GM06990 (cell line): ENCODE measurements at regions not wholly inside any gene's neighbourhood (a gene's known extent, or its start where the extent isn't known, plus 50 kb on each side); places are given as distances from the start of the nearest gene placed in this dataset.

Experiments used
- DNase-seq: peaks from one replicate; pipeline ENCODE4 v3.0.0-alpha.2; 2011; ENCODE audit not compliant: insufficient read length; ENCODE audit errors: extremely low read depth
- H3K27me3 ChIP-seq: replicated peaks from 2 replicates; pipeline ENCODE4 v1.6.0; 2011; ENCODE audit warnings: low read length; ENCODE audit not compliant: control insufficient read depth, insufficient read depth
- H3K36me3 ChIP-seq: 2 replicates; pipeline ENCODE4 v1.5.1; 2011; ENCODE audit warnings: low read length; ENCODE audit not compliant: control insufficient read depth, insufficient read depth
- H3K4me3 ChIP-seq: replicated peaks from 2 replicates; pipeline ENCODE4 v1.5.1; 2011; ENCODE audit warnings: low read depth, mild to moderate bottlenecking, control low read depth, low read length
- TF ChIP-seq, protein P1 (sequence below): IDR thresholded peaks from 2 replicates; pipeline ENCODE4 v1.5.1; 2011; ENCODE audit warnings: low read length, control low read depth, mild to moderate bottlenecking, inconsistent platforms; ENCODE audit not compliant: insufficient read depth, poor library complexity, severe bottlenecking

DNA sequence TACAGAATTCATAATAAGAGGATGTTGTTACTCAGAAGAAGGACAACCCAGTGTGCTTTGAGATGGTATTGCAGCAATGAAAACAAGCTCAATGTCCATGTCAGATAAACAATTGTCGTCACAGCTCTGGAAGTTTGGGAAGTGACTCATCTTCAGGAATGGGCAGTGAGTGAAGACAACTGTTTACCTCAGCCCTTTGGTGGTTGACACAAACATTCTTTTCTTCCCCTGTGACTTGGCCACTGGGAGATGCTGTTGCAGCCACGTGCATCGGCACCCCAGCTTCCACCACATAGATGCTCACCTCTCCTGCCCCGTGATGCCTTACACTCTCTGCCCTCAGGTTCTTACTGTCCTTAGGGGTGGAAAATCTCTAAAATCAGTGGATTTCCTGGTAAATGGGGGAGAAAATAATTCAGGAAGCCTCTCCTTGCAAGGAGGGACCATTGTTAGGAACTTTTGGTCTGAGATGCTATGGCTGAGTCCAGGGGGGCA, 114.1 kb upstream of the GALNT15 start:
- Histone ChIP-seq H3K27me3 (no peaks in the 10 kb centered on the region), H3K4me3 (no peak overlapping the region), H3K36me3 (no peaks in the 10 kb centered on the region)
- TF ChIP-seq, protein P1, sequence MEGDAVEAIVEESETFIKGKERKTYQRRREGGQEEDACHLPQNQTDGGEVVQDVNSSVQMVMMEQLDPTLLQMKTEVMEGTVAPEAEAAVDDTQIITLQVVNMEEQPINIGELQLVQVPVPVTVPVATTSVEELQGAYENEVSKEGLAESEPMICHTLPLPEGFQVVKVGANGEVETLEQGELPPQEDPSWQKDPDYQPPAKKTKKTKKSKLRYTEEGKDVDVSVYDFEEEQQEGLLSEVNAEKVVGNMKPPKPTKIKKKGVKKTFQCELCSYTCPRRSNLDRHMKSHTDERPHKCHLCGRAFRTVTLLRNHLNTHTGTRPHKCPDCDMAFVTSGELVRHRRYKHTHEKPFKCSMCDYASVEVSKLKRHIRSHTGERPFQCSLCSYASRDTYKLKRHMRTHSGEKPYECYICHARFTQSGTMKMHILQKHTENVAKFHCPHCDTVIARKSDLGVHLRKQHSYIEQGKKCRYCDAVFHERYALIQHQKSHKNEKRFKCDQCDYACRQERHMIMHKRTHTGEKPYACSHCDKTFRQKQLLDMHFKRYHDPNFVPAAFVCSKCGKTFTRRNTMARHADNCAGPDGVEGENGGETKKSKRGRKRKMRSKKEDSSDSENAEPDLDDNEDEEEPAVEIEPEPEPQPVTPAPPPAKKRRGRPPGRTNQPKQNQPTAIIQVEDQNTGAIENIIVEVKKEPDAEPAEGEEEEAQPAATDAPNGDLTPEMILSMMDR = no peak
- no peak for DNase-seq

DNA sequence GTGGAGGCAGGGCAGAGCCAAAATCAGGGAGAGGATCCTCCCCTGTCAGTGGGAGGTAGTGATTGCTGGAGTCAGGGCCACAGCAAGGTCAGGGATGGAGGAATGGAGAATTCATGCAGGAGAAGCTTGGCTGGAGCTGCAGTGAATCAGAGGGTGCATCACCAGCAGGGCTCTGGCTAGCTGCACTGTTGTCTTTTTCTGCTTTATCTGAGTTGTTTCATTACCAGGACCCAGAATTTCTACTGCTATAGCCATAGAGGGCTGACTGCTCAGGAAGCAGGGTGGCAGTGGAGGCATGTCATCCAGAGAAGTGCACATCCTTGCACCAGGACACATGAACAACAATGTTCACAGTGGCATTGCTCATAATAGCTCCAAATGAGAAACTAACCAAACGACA, 113.5 kb upstream of the GALNT15 start:
- TF ChIP-seq, protein P1 = no peak
- no peaks in the 10 kb centered on the region for H3K27me3 ChIP-seq
- DNase-seq = no peak
- no peaks in the 10 kb centered on the region for H3K36me3 ChIP-seq
- H3K4me3 ChIP-seq = no peak overlapping the region

DNA sequence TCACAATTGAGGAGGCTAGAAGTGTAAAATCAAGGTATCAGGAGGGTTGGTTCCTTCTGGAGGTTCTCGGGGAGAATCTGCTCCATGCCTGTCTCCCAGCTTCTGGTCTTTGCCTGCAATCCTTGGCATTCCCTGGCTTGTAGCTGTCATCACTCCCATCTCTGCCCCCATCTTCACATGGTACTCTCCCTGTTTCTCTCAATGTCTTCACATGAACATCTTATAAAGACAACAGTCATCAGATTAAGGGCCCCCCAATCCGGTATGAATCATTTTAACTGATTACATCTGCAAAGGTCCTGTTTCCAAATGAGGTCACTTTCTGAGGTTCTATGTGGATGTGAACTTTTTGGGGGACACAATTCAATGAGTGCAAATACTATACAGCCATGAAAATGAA, 113.0 kb upstream of the GALNT15 start:
- DNase-seq = no peak
- TF ChIP-seq, protein P1 = no peak
- H3K27me3 ChIP-seq = no peaks in the 10 kb centered on the region
- H3K36me3 ChIP-seq = no peaks in the 10 kb centered on the region
- no peak overlapping the region for H3K4me3 ChIP-seq

DNA sequence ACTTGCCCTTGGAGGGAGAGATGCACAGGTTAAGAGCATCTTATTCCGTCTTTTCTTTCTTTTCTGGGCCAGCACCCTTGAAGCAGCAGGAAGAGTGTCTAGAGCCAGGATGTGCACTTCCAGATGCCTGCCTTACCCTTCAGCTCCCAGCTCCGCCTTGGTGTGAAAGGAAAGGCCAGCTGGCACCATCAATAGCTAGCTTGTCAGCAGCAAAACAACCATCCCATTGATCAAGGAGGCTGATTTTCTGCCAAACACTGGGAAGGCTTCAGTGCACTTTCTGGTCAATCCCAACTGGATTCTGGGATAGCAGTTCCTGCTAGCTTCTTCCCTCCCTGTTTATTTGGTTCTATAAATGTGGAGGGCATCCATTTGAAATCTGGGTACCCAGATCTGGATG, 110.9 kb upstream of the GALNT15 start:
- Histone ChIP-seq H3K27me3 (no peaks in the 10 kb centered on the region), H3K4me3 (no peak overlapping the region), H3K36me3 (no peaks in the 10 kb centered on the region)
- no peak for DNase-seq
- TF ChIP-seq, protein P1 = no peak

DNA sequence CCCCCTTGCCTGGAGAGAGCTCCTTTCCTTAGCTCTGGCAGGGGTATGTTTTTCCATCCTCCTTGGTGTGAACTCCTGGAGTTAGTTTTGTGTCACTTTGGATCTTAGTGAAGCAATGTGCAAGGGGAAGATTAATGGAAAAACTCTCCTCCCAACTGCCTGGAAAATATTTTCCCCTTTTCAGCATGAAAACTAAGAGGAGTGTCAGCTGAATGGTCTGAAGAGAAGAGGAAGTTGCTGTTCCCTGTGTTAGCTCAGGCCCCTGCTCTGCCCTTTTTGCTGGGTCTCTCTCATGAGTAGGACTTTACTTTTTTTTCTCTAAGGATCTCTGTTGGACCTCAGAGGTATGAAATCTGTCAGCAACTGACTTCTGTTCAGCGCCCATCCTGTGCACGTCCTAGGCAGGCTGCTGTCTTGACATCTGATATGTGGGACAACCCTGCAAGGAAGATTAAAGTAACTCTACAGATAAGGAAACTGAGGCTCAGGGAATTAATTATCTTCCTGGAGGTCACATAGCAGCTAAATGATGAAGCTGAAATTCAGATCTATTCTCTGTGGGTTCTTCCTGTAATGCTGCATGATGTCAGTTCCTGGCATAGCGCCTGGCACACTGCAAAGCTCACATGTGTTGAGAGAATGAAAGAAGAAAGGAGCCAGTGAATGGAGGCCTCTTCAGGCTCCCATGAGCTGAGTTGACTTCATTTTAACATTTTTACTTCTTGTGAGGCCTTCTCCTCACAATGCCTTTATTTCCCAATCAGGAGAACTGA, 109.7 kb upstream of the GALNT15 start:
- H3K36me3 ChIP-seq = no peaks in the 10 kb centered on the region
- TF ChIP-seq, protein P1 = no peak
- no peak for DNase-seq
- no peak overlapping the region for H3K4me3 ChIP-seq
- H3K27me3 ChIP-seq = no peaks in the 10 kb centered on the region
